ENCODE measurements at regions not wholly inside any gene's neighbourhood (a gene's known extent, or its start where the extent isn't known, plus 50 kb on each side); places are given as distances from the start of the nearest gene placed in this dataset.

DNA sequence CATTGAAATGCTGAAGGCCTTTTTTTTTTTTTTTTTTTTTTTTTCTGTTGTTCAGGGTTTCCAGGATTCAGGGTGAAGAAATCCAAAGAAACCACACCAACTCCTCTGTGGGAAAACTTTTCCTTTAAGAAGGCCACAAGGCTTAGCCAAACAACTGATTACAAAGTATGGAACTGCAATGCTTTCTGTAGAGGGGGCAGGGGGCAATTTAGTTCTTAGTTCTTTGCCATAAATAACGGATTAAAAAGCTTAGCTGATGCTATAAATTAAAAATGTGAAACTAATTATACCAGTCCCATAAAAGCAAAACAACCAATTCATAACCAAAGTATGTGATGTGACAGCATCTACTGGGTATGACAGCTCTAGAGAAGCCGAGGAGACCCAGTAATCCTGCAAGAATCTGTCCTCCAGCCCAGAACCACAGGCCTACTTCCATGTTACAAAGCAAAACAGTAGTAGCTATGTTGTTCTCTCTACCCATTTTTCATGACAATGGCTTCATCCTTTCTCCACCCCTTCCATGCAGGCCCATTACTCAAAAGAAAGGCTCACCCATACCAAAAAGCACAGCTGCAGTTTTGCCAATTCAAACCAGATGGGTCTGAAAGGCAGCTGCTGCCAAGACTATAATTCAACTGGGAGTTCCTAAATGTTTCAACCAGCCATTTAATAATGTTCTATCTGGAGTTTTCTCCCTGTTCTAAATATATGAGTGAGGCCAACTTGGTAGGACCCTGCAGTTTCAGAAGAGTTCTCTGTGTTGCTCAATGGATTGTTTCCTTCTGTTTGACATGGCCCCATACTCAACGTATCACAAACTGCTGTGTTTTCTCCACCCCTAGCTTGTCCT lies 167.1 kb upstream of the ZFHX3 start:
- POLR2A ChIA-PET: interaction anchor here (0.6 kb wide), 1 partner anchor 1086 kb away, joined by 3 read pairs; no protein-coding TSS in a partner anchor
- no peak for DNase-seq (ENCODE audit: extremely low spot score)
- CTCF ChIA-PET: no interaction called here
- TF ChIP-seq, protein P1, sequence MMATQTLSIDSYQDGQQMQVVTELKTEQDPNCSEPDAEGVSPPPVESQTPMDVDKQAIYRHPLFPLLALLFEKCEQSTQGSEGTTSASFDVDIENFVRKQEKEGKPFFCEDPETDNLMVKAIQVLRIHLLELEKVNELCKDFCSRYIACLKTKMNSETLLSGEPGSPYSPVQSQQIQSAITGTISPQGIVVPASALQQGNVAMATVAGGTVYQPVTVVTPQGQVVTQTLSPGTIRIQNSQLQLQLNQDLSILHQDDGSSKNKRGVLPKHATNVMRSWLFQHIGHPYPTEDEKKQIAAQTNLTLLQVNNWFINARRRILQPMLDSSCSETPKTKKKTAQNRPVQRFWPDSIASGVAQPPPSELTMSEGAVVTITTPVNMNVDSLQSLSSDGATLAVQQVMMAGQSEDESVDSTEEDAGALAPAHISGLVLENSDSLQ (IDR thresholded peaks at IDR 0.05): no peak
- no peak for TF ChIP-seq TARDBP (IDR thresholded peaks at IDR 0.05)
- no peak for TF ChIP-seq NFRKB (IDR thresholded peaks at IDR 0.05)
- TF ChIP-seq BHLHE40 (IDR thresholded peaks at IDR 0.05; ENCODE audit: borderline replicate concordance): no peak
- TF ChIP-seq FOXA1 (IDR thresholded peaks at IDR 0.05): no peak
- no peak for TF ChIP-seq LEF1 (IDR thresholded peaks at IDR 0.05; ENCODE audit: borderline replicate concordance)
- TF ChIP-seq L3MBTL2 (conservative IDR thresholded peaks at IDR 0.05): no peak
- no peak for TF ChIP-seq SP1 (IDR thresholded peaks at IDR 0.05)
- TF ChIP-seq CTBP1 (IDR thresholded peaks at IDR 0.05; ENCODE audit: borderline replicate concordance): no peak
- TF ChIP-seq SUZ12 (IDR thresholded peaks at IDR 0.05): no peak

GRCh38 chr16:73213732-73214455 lies 166.0 kb upstream of the ZFHX3 start:
- DNase-seq (ENCODE audit: extremely low spot score): no peak
- ChIA-PET POLR2A (no interaction called here), CTCF (no interaction called here)
- TF ChIP-seq CTBP1 (IDR thresholded peaks at IDR 0.05; ENCODE audit: borderline replicate concordance) (no peak), SP1 (IDR thresholded peaks at IDR 0.05) (no peak), FOXM1 (IDR thresholded peaks at IDR 0.05; ENCODE audit: borderline replicate concordance) (no peak), LEF1 (IDR thresholded peaks at IDR 0.05; ENCODE audit: borderline replicate concordance) (no peak), SUZ12 (IDR thresholded peaks at IDR 0.05) (no peak), TARDBP (IDR thresholded peaks at IDR 0.05) (no peak), ELF4 (IDR thresholded peaks at IDR 0.05) (no peak), ARNT (IDR thresholded peaks at IDR 0.05) (no peak), L3MBTL2 (conservative IDR thresholded peaks at IDR 0.05) (no peak), FOXK2 (IDR thresholded peaks at IDR 0.05) (no peak), HDGF (IDR thresholded peaks at IDR 0.05; ENCODE audit: borderline replicate concordance) (no peak), BHLHE40 (IDR thresholded peaks at IDR 0.05; ENCODE audit: borderline replicate concordance) (no peak), FOXA1 (IDR thresholded peaks at IDR 0.05) (no peak)
- TF ChIP-seq, protein P1 (IDR thresholded peaks at IDR 0.05): no peak

DNA sequence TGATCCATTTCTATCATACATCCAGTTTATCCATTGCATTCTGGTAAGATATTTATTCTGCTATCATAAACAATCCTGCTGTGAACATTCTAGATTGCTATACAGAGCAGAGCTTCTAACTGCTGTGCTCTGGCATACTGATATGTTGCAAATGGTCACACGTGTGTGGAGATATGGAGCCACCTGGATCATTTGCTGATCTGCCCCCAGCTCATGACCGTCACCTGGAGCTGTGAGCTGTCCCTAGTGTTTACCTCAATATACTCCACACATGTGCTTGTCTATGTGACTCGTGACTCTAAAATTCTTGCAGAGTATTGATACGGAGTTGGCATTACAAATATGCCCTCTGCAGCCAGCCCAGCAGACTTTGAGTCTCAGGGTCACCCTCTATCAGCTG lies 164.5 kb upstream of the ZFHX3 start:
- ChIA-PET POLR2A (no interaction called here), CTCF (no interaction called here)
- no peak for TF ChIP-seq TARDBP (IDR thresholded peaks at IDR 0.05)
- TF ChIP-seq FOXA1 (IDR thresholded peaks at IDR 0.05): no peak
- TF ChIP-seq L3MBTL2 (conservative IDR thresholded peaks at IDR 0.05): no peak
- TF ChIP-seq BHLHE40 (IDR thresholded peaks at IDR 0.05; ENCODE audit: borderline replicate concordance): no peak
- no peak for TF ChIP-seq LEF1 (IDR thresholded peaks at IDR 0.05; ENCODE audit: borderline replicate concordance)
- TF ChIP-seq CTBP1 (IDR thresholded peaks at IDR 0.05; ENCODE audit: borderline replicate concordance): no peak
- TF ChIP-seq SP1 (IDR thresholded peaks at IDR 0.05): no peak
- TF ChIP-seq FOXM1 (IDR thresholded peaks at IDR 0.05; ENCODE audit: borderline replicate concordance): no peak
- TF ChIP-seq, protein P1 (IDR thresholded peaks at IDR 0.05): no peak
- TF ChIP-seq ELF4 (IDR thresholded peaks at IDR 0.05): no peak
- no peak for TF ChIP-seq ZNF384 (IDR thresholded peaks at IDR 0.05)
- no peak for TF ChIP-seq NFRKB (IDR thresholded peaks at IDR 0.05)
- no peak for TF ChIP-seq HDGF (IDR thresholded peaks at IDR 0.05; ENCODE audit: borderline replicate concordance)
- no peak for TF ChIP-seq ARNT (IDR thresholded peaks at IDR 0.05)
- no peak for DNase-seq (ENCODE audit: extremely low spot score)

DNA sequence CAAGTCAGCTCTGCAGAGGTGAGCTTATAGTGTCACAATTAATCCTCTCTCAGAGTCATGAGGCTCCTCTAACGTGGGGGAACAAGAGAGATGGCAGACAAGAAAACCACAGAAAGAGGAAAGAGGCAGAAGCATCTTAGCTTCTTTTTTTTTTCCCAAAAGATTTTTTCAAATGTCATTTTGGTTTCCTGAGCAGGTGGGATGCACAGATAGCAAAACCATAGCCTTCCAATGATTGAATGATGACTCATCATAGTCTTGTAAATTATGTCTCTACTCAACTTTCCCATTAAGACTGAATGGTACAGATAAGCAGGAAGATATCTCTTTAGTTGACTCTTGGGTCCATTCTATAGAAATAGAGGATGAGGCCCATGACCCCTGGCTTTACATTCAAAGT lies 162.8 kb upstream of the ZFHX3 start:
- ChIA-PET POLR2A (no interaction called here), CTCF (no interaction called here)
- TF ChIP-seq CTBP1 (IDR thresholded peaks at IDR 0.05; ENCODE audit: borderline replicate concordance) (no peak), ELF4 (IDR thresholded peaks at IDR 0.05) (no peak), FOXK2 (IDR thresholded peaks at IDR 0.05) (no peak), LEF1 (IDR thresholded peaks at IDR 0.05; ENCODE audit: borderline replicate concordance) (no peak), FOXA1 (IDR thresholded peaks at IDR 0.05) (no peak), SP1 (IDR thresholded peaks at IDR 0.05) (no peak), HDGF (IDR thresholded peaks at IDR 0.05; ENCODE audit: borderline replicate concordance) (no peak)
- DNase-seq (ENCODE audit: extremely low spot score): no peak

GRCh38 chr16:73210084-73210483 lies 162.2 kb upstream of the ZFHX3 start:
- CTCF ChIA-PET: no interaction called here

DNA sequence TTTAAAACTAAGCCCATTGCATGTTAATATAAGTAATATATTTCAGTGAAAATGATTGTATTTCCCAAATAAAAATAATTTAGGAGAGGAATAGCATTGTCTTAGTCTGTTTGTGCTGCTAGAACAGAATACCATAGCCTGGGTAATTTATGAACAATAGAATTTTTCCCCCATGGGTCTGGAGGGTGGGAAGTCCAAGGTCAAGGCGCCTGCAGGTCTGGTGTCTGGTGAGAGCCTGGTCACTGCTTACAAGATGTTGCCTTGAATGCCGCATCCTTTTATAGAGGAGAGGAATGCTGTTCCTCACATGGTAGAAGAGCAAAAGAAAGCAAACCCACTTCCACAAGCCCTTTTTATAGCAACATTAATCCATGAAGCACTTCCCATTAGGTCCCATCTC lies 161.3 kb upstream of the ZFHX3 start:
- DNase-seq (ENCODE audit: extremely low spot score): no peak
- POLR2A ChIA-PET: no interaction called here
- TF ChIP-seq L3MBTL2 (conservative IDR thresholded peaks at IDR 0.05) (no peak), ELF4 (IDR thresholded peaks at IDR 0.05) (no peak), ZNF384 (IDR thresholded peaks at IDR 0.05) (no peak), NFRKB (IDR thresholded peaks at IDR 0.05) (no peak), FOXM1 (IDR thresholded peaks at IDR 0.05; ENCODE audit: borderline replicate concordance) (no peak), SP1 (IDR thresholded peaks at IDR 0.05) (no peak)
- CTCF ChIA-PET: no interaction called here

More at GRCh38 chr16:73210084-73210483, 162.2 kb upstream of the ZFHX3 start:
- POLR2A ChIA-PET: no interaction called here
- no peak for TF ChIP-seq ZNF384 (IDR thresholded peaks at IDR 0.05)
- no peak for TF ChIP-seq ARNT (IDR thresholded peaks at IDR 0.05)
- DNase-seq (ENCODE audit: extremely low spot score): no peak

Measured in HEK293T (cell line).